GM23338 (cell line): ENCODE measurements at regions not wholly inside any gene's neighbourhood (a gene's known extent, or its start where the extent isn't known, plus 50 kb on each side); places are given as distances from the start of the nearest gene placed in this dataset.

Experiments used
- ATAC-seq: fragments of 200-7000 bp; cut with Tn5 transposase; 3 replicates; pipeline ENCODE4 v1.9.1; 2020
- DNase-seq: peaks from one replicate; pipeline ENCODE4 v3.0.0-alpha.2; 2015; ENCODE audit warnings: low spot score
- H2AFZ ChIP-seq: fragments of 200-600 bp; sonication (generic); 2 replicates; pipeline ENCODE4 v1.8.0; 2016; ENCODE audit warnings: antibody characterized with exemption, mild to moderate bottlenecking, moderate library complexity
- H3F3A ChIP-seq: fragments of 200-600 bp; sonication (generic); replicated peaks from 2 replicates; pipeline ENCODE4 v1.8.0; 2017; ENCODE audit warnings: antibody characterized with exemption, mixed run types, low read depth
- H3K27ac ChIP-seq: fragments of 200-600 bp; sonication (generic); 2 replicates; pipeline ENCODE4 v1.6.1; 2016; ENCODE audit warnings: low read depth
- H3K27me3 ChIP-seq: fragments of 200-600 bp; sonication (generic); 2 replicates; pipeline ENCODE4 v1.8.0; 2016; ENCODE audit warnings: mild to moderate bottlenecking, mixed run types, moderate library complexity; ENCODE audit not compliant: insufficient read depth
- H3K36me3 ChIP-seq: fragments of 200-600 bp; sonication (generic); 2 replicates; pipeline ENCODE4 v1.8.0; 2016; ENCODE audit warnings: mild to moderate bottlenecking; ENCODE audit not compliant: insufficient read depth
- H3K4me1 ChIP-seq: fragments of 200-600 bp; sonication (generic); 2 replicates; pipeline ENCODE4 v1.8.0; 2016; ENCODE audit warnings: mild to moderate bottlenecking, moderate library complexity; ENCODE audit not compliant: insufficient read depth
- H3K4me2 ChIP-seq: fragments of 200-600 bp; sonication (generic); 2 replicates; pipeline ENCODE4 v1.7.1; 2017; ENCODE audit warnings: mixed run types
- H3K4me3 ChIP-seq: fragments of 200-600 bp; sonication (generic); 2 replicates; pipeline ENCODE4 v1.6.1; 2016; ENCODE audit warnings: mixed run types
- H3K79me2 ChIP-seq: fragments of 200-600 bp; sonication (generic); replicated peaks from 2 replicates; pipeline ENCODE4 v1.8.0; 2017; ENCODE audit warnings: mild to moderate bottlenecking; ENCODE audit not compliant: insufficient read depth
- H3K9me2 ChIP-seq: fragments of 200-600 bp; sonication (generic); 2 replicates; pipeline ENCODE4 v1.8.0; 2017; ENCODE audit not compliant: insufficient read depth
- H4K20me1 ChIP-seq: fragments of 200-600 bp; sonication (generic); replicated peaks from 2 replicates; pipeline ENCODE4 v1.8.0; 2017; ENCODE audit warnings: mild to moderate bottlenecking; ENCODE audit not compliant: insufficient read depth
- H3K27ac Mint-ChIP-seq: 2 replicates; pipeline ENCODE4 v1.8.0; 2020; ENCODE audit warnings: inconsistent platforms, mild to moderate bottlenecking, moderate library complexity, mixed read lengths
- H3K27me3 Mint-ChIP-seq: 3 replicates; pipeline ENCODE4 v1.8.0; 2022; ENCODE audit warnings: low read depth, mild to moderate bottlenecking, moderate library complexity, mixed read lengths, inconsistent platforms; ENCODE audit not compliant: insufficient read depth, poor library complexity
- H3K36me3 Mint-ChIP-seq: 3 replicates; pipeline ENCODE4 v1.8.0; 2021; ENCODE audit warnings: low read depth, mild to moderate bottlenecking, inconsistent platforms, moderate library complexity, mixed read lengths
- H3K4me1 Mint-ChIP-seq: 3 replicates; pipeline ENCODE4 v1.8.0; 2020; ENCODE audit warnings: mild to moderate bottlenecking, inconsistent platforms, mixed read lengths
- H3K4me3 Mint-ChIP-seq: 3 replicates; pipeline ENCODE4 v1.8.0; 2021; ENCODE audit warnings: moderate library complexity, mild to moderate bottlenecking, inconsistent platforms, mixed read lengths
- H3K9me3 Mint-ChIP-seq: 3 replicates; pipeline ENCODE4 v1.8.0; 2020; ENCODE audit warnings: moderate library complexity, mild to moderate bottlenecking, inconsistent platforms, mixed read lengths
- CREB1 ChIP-seq: fragments of 250-450 bp; sonication (Bioruptor Pico); IDR thresholded peaks from 2 replicates; pipeline ENCODE4 v1.5.0; 2020; ENCODE audit warnings: low read depth, mild to moderate bottlenecking, moderate library complexity
- CTCF ChIP-seq, 2 experiments: fragments of 200-600 bp in 1 of 2; sonication (generic) in 1 of 2; conservative IDR thresholded peaks; 2 replicates each; pipeline versions ENCODE4 v1.5.1 to v1.6.1; 2016 to 2017; ENCODE audit warnings: antibody characterized with exemption in 2 of 2, low read depth in 2 of 2, mild to moderate bottlenecking in 2 of 2, moderate library complexity in 1 of 2
- ETS1 ChIP-seq: IDR thresholded peaks from 2 replicates; pipeline ENCODE4 v1.6.1; 2016; ENCODE audit warnings: antibody characterized with exemption
- EZH2 ChIP-seq: fragments of 200-600 bp; sonication (generic); IDR thresholded peaks from one replicate; pipeline ENCODE4 v1.8.0; 2017; ENCODE audit warnings: antibody characterized with exemption, mild to moderate bottlenecking, low read depth; ENCODE audit not compliant: unreplicated experiment
- EZH2phosphoT487 ChIP-seq: fragments of 200-600 bp; sonication (generic); IDR thresholded peaks from one replicate; pipeline ENCODE4 v1.8.1; 2018; ENCODE audit warnings: antibody characterized with exemption; ENCODE audit not compliant: unreplicated experiment
- JUNB ChIP-seq: IDR thresholded peaks from one replicate; pipeline ENCODE4 v1.6.1; 2016; ENCODE audit warnings: antibody characterized with exemption; ENCODE audit not compliant: unreplicated experiment
- NANOG ChIP-seq: IDR thresholded peaks from 2 replicates; pipeline ENCODE4 v1.6.1; 2016; ENCODE audit warnings: antibody characterized with exemption, borderline replicate concordance
- POLR2AphosphoS5 ChIP-seq: IDR thresholded peaks from 2 replicates; pipeline ENCODE4 v1.6.1; 2016; ENCODE audit warnings: antibody characterized with exemption, low read depth
- REST ChIP-seq: IDR thresholded peaks from one replicate; pipeline ENCODE4 v1.6.1; 2018; ENCODE audit warnings: antibody characterized with exemption; ENCODE audit not compliant: unreplicated experiment
- STAT1 ChIP-seq: IDR thresholded peaks from one replicate; pipeline ENCODE4 v1.6.1; 2016; ENCODE audit warnings: antibody characterized with exemption; ENCODE audit not compliant: unreplicated experiment
- ZNF114 ChIP-seq: fragments of 250-450 bp; sonication (Bioruptor Pico); IDR thresholded peaks from 2 replicates; pipeline ENCODE4 v1.5.0; 2020; ENCODE audit warnings: mild to moderate bottlenecking, moderate library complexity
- ZNF331 ChIP-seq: fragments of 250-450 bp; sonication (Bioruptor Pico); IDR thresholded peaks from 2 replicates; pipeline ENCODE4 v1.5.0; 2020; ENCODE audit warnings: low read depth, mild to moderate bottlenecking, moderate library complexity

GRCh38 chr4:179040259-179040658 is 1598.0 kb upstream of the AGA start (continued):
- TF ChIP-seq CTCF (conservative IDR thresholded peaks at IDR 0.05; ENCODE audit: low read depth in 2 of 2) (no peak), REST (no peak), STAT1 (no peak)

- H3K4me3 ChIP-seq = no peak overlapping the region
- H3F3A ChIP-seq = no peaks in the 10 kb centered on the region
- H3K27ac ChIP-seq = no peak overlapping the region
- no peaks in the 10 kb centered on the region for H3K36me3 Mint-ChIP-seq
- no peak overlapping the region for H2AFZ ChIP-seq
- no peaks in the 10 kb centered on the region for H3K4me1 ChIP-seq
- DNase-seq (no peak), ATAC-seq (no peak)
- H3K4me1 Mint-ChIP-seq = no peaks in the 10 kb centered on the region
- H3K27ac Mint-ChIP-seq = no peak overlapping the region
- no peaks in the 10 kb centered on the region for H3K27me3 ChIP-seq
- H3K4me3 Mint-ChIP-seq = no peak overlapping the region
- H4K20me1 ChIP-seq = no peaks in the 10 kb centered on the region
- no peaks in the 10 kb centered on the region for H3K9me3 Mint-ChIP-seq
- no peaks in the 10 kb centered on the region for H3K79me2 ChIP-seq
- H3K4me2 ChIP-seq = no peak overlapping the region
- peaks cover 4% of the 10 kb centered on the region for H3K27me3 Mint-ChIP-seq
- H3K9me2 ChIP-seq = no peaks in the 10 kb centered on the region
- no peaks in the 10 kb centered on the region for H3K36me3 ChIP-seq
- no peak for TF ChIP-seq ZNF331
- TF ChIP-seq STAT1 = no peak
- TF ChIP-seq ZNF114 (CRISPR knock-in tag) = no peak
- no peak for TF ChIP-seq REST
- TF ChIP-seq CTCF (conservative IDR thresholded peaks at IDR 0.05; ENCODE audit: low read depth in 2 of 2) = no peak
- TF ChIP-seq EZH2phosphoT487 = no peak
- TF ChIP-seq EZH2 = no peak
- TF ChIP-seq CREB1 (CRISPR knock-in tag) = no peak
- TF ChIP-seq NANOG = no peak
- no peak for TF ChIP-seq ETS1
- TF ChIP-seq POLR2AphosphoS5 = no peak
- no peak for TF ChIP-seq JUNB
These were observed 1606.7 kb upstream of the AGA start for GRCh38 chr4:179048839-179049453.
